ENCODE measurements at regions not wholly inside any gene's neighbourhood (a gene's known extent, or its start where the extent isn't known, plus 50 kb on each side); places are given as distances from the start of the nearest gene placed in this dataset.

DNA sequence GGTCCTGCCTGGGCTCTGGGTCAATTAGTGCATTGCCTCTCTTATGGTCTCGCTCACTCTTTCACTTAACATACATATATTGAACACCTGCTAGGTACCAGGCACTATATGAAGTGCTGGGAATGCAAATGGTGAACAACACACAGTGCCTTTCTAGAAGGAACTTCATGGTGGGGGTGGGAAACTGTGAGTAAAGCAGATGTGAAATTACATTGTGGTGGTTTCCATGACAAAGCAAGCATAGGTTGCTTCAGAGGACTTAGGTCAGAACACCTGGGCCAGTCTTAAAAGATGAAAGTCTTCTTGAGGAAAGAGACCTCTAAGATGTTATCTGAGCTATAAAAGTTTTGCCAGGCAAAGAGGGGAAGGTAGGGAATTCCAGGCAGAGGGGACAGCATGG, 231.3 kb downstream of the BUD13 start:
- TF ChIP-seq, protein P1, sequence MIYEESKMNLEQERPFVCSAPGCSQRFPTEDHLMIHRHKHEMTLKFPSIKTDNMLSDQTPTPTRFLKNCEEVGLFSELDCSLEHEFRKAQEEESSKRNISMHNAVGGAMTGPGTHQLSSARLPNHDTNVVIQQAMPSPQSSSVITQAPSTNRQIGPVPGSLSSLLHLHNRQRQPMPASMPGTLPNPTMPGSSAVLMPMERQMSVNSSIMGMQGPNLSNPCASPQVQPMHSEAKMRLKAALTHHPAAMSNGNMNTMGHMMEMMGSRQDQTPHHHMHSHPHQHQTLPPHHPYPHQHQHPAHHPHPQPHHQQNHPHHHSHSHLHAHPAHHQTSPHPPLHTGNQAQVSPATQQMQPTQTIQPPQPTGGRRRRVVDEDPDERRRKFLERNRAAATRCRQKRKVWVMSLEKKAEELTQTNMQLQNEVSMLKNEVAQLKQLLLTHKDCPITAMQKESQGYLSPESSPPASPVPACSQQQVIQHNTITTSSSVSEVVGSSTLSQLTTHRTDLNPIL (CRISPR knock-in tag; IDR thresholded peaks at IDR 0.05; ENCODE audit: low read depth) = no peak
- TF ChIP-seq ZFP30 (CRISPR knock-in tag; IDR thresholded peaks at IDR 0.05) (no peak), ARNTL (CRISPR knock-in tag; IDR thresholded peaks at IDR 0.05; ENCODE audit: borderline replicate concordance, low read depth) (no peak), PATZ1 (CRISPR knock-in tag; IDR thresholded peaks at IDR 0.05; ENCODE audit: borderline replicate concordance) (no peak), RARB (CRISPR knock-in tag; IDR thresholded peaks at IDR 0.05) (no peak), PPARA (CRISPR knock-in tag; IDR thresholded peaks at IDR 0.05; ENCODE audit: borderline replicate concordance) (no peak), CSDC2 (CRISPR knock-in tag; IDR thresholded peaks at IDR 0.05) (no peak), ZNF565 (CRISPR knock-in tag; conservative IDR thresholded peaks at IDR 0.05; ENCODE audit: low read depth) (no peak), ESRRG (CRISPR knock-in tag; IDR thresholded peaks at IDR 0.05) (no peak)
